ENCODE measurements at regions not wholly inside any gene's neighbourhood (a gene's known extent, or its start where the extent isn't known, plus 50 kb on each side); places are given as distances from the start of the nearest gene placed in this dataset.

DNA sequence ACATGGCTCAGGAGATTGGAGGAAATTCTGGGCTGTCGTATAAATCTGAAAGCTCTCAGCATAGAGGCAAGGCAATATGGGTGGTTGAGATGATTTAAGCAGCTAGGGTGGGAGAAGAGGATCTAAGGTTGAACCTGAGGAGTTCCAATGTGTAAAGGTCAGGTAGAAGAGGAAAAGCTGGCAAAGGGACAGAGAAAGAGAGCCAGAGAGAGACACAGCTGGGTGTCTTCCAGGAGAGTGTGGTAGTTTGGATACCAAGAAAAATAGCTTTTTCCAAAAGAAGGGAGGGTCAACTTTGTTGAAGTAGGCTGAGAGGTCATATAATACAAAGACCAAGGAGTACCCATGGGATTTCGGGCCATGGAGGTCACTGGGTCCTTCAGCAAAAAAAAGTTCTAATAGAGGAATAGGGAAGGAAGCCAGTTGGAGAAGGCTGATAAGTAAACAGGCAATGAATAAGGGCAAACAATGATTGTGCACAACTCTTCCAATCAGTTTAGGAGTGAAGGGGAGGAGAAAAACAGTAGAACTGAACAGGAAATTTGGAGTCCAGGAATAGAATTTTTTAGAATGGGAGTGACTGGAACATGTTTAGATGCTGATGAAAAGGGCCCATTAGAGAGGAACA lies 135.1 kb downstream of the QRSL1 start:
- TF ChIP-seq, protein P1, sequence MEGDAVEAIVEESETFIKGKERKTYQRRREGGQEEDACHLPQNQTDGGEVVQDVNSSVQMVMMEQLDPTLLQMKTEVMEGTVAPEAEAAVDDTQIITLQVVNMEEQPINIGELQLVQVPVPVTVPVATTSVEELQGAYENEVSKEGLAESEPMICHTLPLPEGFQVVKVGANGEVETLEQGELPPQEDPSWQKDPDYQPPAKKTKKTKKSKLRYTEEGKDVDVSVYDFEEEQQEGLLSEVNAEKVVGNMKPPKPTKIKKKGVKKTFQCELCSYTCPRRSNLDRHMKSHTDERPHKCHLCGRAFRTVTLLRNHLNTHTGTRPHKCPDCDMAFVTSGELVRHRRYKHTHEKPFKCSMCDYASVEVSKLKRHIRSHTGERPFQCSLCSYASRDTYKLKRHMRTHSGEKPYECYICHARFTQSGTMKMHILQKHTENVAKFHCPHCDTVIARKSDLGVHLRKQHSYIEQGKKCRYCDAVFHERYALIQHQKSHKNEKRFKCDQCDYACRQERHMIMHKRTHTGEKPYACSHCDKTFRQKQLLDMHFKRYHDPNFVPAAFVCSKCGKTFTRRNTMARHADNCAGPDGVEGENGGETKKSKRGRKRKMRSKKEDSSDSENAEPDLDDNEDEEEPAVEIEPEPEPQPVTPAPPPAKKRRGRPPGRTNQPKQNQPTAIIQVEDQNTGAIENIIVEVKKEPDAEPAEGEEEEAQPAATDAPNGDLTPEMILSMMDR (conservative IDR thresholded peaks at IDR 0.05; ENCODE audit: low read depth in 2 of 2): no peak
- TF ChIP-seq EZH2 (IDR thresholded peaks at IDR 0.05; ENCODE audit: low read depth, unreplicated experiment): no peak
- TF ChIP-seq, protein P2, sequence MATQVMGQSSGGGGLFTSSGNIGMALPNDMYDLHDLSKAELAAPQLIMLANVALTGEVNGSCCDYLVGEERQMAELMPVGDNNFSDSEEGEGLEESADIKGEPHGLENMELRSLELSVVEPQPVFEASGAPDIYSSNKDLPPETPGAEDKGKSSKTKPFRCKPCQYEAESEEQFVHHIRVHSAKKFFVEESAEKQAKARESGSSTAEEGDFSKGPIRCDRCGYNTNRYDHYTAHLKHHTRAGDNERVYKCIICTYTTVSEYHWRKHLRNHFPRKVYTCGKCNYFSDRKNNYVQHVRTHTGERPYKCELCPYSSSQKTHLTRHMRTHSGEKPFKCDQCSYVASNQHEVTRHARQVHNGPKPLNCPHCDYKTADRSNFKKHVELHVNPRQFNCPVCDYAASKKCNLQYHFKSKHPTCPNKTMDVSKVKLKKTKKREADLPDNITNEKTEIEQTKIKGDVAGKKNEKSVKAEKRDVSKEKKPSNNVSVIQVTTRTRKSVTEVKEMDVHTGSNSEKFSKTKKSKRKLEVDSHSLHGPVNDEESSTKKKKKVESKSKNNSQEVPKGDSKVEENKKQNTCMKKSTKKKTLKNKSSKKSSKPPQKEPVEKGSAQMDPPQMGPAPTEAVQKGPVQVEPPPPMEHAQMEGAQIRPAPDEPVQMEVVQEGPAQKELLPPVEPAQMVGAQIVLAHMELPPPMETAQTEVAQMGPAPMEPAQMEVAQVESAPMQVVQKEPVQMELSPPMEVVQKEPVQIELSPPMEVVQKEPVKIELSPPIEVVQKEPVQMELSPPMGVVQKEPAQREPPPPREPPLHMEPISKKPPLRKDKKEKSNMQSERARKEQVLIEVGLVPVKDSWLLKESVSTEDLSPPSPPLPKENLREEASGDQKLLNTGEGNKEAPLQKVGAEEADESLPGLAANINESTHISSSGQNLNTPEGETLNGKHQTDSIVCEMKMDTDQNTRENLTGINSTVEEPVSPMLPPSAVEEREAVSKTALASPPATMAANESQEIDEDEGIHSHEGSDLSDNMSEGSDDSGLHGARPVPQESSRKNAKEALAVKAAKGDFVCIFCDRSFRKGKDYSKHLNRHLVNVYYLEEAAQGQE (IDR thresholded peaks at IDR 0.05; ENCODE audit: unreplicated experiment): no peak
- no peak for TF ChIP-seq CREB1 (CRISPR knock-in tag; IDR thresholded peaks at IDR 0.05; ENCODE audit: low read depth)
- no peak for TF ChIP-seq EZH2phosphoT487 (IDR thresholded peaks at IDR 0.05; ENCODE audit: unreplicated experiment)
- no peak for TF ChIP-seq POLR2AphosphoS5 (IDR thresholded peaks at IDR 0.05; ENCODE audit: low read depth)
- TF ChIP-seq JUNB (IDR thresholded peaks at IDR 0.05; ENCODE audit: unreplicated experiment): no peak
- no peak for TF ChIP-seq STAT1 (IDR thresholded peaks at IDR 0.05; ENCODE audit: unreplicated experiment)
- no peak for TF ChIP-seq ZNF331 (CRISPR knock-in tag; IDR thresholded peaks at IDR 0.05; ENCODE audit: low read depth)
- no peak for TF ChIP-seq ZNF114 (CRISPR knock-in tag; IDR thresholded peaks at IDR 0.05)
- TF ChIP-seq, protein P3, sequence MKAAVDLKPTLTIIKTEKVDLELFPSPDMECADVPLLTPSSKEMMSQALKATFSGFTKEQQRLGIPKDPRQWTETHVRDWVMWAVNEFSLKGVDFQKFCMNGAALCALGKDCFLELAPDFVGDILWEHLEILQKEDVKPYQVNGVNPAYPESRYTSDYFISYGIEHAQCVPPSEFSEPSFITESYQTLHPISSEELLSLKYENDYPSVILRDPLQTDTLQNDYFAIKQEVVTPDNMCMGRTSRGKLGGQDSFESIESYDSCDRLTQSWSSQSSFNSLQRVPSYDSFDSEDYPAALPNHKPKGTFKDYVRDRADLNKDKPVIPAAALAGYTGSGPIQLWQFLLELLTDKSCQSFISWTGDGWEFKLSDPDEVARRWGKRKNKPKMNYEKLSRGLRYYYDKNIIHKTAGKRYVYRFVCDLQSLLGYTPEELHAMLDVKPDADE (IDR thresholded peaks at IDR 0.05): no peak

All from GM23338 (cell line).